Adrenal gland (tissue), 9 donors: ENCODE measurements at regions not wholly inside any gene's neighbourhood (a gene's known extent, or its start where the extent isn't known, plus 50 kb on each side); places are given as distances from the start of the nearest gene placed in this dataset.

Experiments used
- DNase-seq, 7 donors: peaks; one replicate each; pipeline ENCODE4 v3.0.0-alpha.2; 2019 to 2020
- H3K27ac ChIP-seq, 5 donors: fragments of 200-600 bp; sonication (generic) in 4 of 5; 1 replicate in 3 of 5; 2 replicates in 2 of 5; pipeline versions ENCODE4 v1.5.1 to v1.8.0; 2016 to 2020; ENCODE audit warnings: mild to moderate bottlenecking in 1 of 5
- H3K27me3 ChIP-seq: fragments of 200-600 bp; 2 replicates; pipeline ENCODE4 v1.8.0; 2021
- H3K36me3 ChIP-seq, 2 donors: fragments of 200-600 bp; replicated peaks in 1 of 2; 1 replicate in 1 of 2; 2 replicates in 1 of 2; pipeline versions ENCODE4 v1.5.1 to v1.8.0; 2018 to 2022
- H3K4me1 ChIP-seq, 2 donors: fragments of 200-600 bp; replicated peaks in 1 of 2; 1 replicate in 1 of 2; 2 replicates in 1 of 2; pipeline versions ENCODE4 v1.5.1 to v1.8.0; 2018 to 2021
- H3K4me3 ChIP-seq, 4 donors: fragments of 200-600 bp; sonication (generic) in 3 of 4; one replicate each; pipeline ENCODE4 v1.5.1; 2016 to 2018
- H3K9me3 ChIP-seq, 3 donors: fragments of 200-600 bp; sonication (generic) in 1 of 3; replicated peaks in 1 of 3; 1 replicate in 2 of 3; 2 replicates in 1 of 3; pipeline versions ENCODE4 v1.5.1 to v1.8.0; 2016 to 2021
- CTCF ChIP-seq, 6 experiments: fragments of 450-650 bp in 4 of 6; fragments of 200-600 bp in 2 of 6; sonication (generic) in 1 of 6; IDR thresholded peaks; 1 replicate in 5 of 6; 2 replicates in 1 of 6; pipeline versions ENCODE4 v1.5.1 to v1.8.0; 2016 to 2021; ENCODE audit warnings: antibody characterized with exemption in 6 of 6, mild to moderate bottlenecking in 2 of 6, moderate library complexity in 1 of 6
- POLR2A ChIP-seq, 2 donors: fragments of 450-650 bp; IDR thresholded peaks; one replicate each; pipeline ENCODE4 v1.6.1; 2017; ENCODE audit warnings: antibody characterized with exemption in 2 of 2, mild to moderate bottlenecking in 2 of 2, moderate library complexity in 1 of 2
- WGBS, 4 donors: extraction: QIAGEN DNeasy Blood & Tissue Kit in 2 of 4; methylation state at CpG; one replicate each; pipeline versions ENCODE4 v1.1.5 to v1.1.7; 2013 to 2017; 5-methylcytosine and 5-hydroxymethylcytosine counted together
- intact Hi-C, 2 donors: fragments of 100-400 bp; cut with DNase I; formaldehyde crosslinking; loops; one replicate each; pipeline versions ENCODE4 v1.14.1 to v1.15.0; 2022 to 2023
- donor health status: healthy with polysubstance abuse.
- donor health status: Bipolar disorder and iron deficiency.
- donor health status: DM: yes; HTN: yes; CAD: no.
- donor health status: DM: no; HTN: no; CAD: no.
- donor health status: DM: no; HTN: no; CAD: no.

- Histone ChIP-seq H3K4me1 (no peaks in the 10 kb centered on the region), H3K4me3 (no peak overlapping the region), H3K36me3 (no peaks in the 10 kb centered on the region), H3K9me3 (no peaks in the 10 kb centered on the region), H3K27me3 (no peaks in the 10 kb centered on the region), H3K27ac (no peak overlapping the region)
- intact Hi-C loops = no loop called here
- TF ChIP-seq POLR2A (IDR thresholded peaks at IDR 0.05) (no peak), CTCF (IDR thresholded peaks at IDR 0.05) (no peak)
- WGBS, 4 donors = 25 to 39% (median 34%) methylated on average over 4 of the region's 4 CpGs
- DNase-seq = no peak
Observed at GRCh38 chr9:28650327-28650726, 1077.0 kb upstream of the C9orf72 start.

GRCh38 chr9:28651050-28651722 is 1077.9 kb upstream of the C9orf72 start:
- intact Hi-C loops = no loop called here
- no peaks in the 10 kb centered on the region for H3K4me1 ChIP-seq
- 72 to 79% (median 77%) methylated on average over 5 of the region's 5 CpGs for WGBS, 4 donors
- no peaks in the 10 kb centered on the region for H3K36me3 ChIP-seq
- DNase-seq = no peak
- H3K27me3 ChIP-seq = no peaks in the 10 kb centered on the region
- no peak overlapping the region for H3K27ac ChIP-seq
- no peak overlapping the region for H3K4me3 ChIP-seq
- no peaks in the 10 kb centered on the region for H3K9me3 ChIP-seq
- TF ChIP-seq POLR2A (IDR thresholded peaks at IDR 0.05) (no peak), CTCF (IDR thresholded peaks at IDR 0.05) (no peak)

- H3K27ac ChIP-seq = no peak overlapping the region
- TF ChIP-seq POLR2A (IDR thresholded peaks at IDR 0.05) = no peak
- TF ChIP-seq CTCF (IDR thresholded peaks at IDR 0.05) = no peak
- H3K9me3 ChIP-seq = no peaks in the 10 kb centered on the region
- intact Hi-C loops = no loop called here
- no peaks in the 10 kb centered on the region for H3K4me1 ChIP-seq
- WGBS, 4 donors = 73 to 97% (median 82%) methylated on average over 1 of the region's 1 CpG
- no peak for DNase-seq
- H3K36me3 ChIP-seq = no peaks in the 10 kb centered on the region
- no peaks in the 10 kb centered on the region for H3K27me3 ChIP-seq
- no peak overlapping the region for H3K4me3 ChIP-seq
Observed at GRCh38 chr9:28653216-28653615, 1079.9 kb upstream of the C9orf72 start.

GRCh38 chr9:28656727-28657126 is 1083.4 kb upstream of the C9orf72 start:
- no peak for DNase-seq
- H3K4me3 ChIP-seq = no peak overlapping the region
- WGBS, 4 donors = 25 to 40% (median 35%) methylated on average over 2 of the region's 2 CpGs
- H3K9me3 ChIP-seq = no peaks in the 10 kb centered on the region
- no peaks in the 10 kb centered on the region for H3K4me1 ChIP-seq
- H3K27me3 ChIP-seq = no peaks in the 10 kb centered on the region
- intact Hi-C loops = no loop called here
- no peak overlapping the region for H3K27ac ChIP-seq
- no peak for TF ChIP-seq CTCF (IDR thresholded peaks at IDR 0.05)
- no peaks in the 10 kb centered on the region for H3K36me3 ChIP-seq
